ENCODE measurements at regions not wholly inside any gene's neighbourhood (a gene's known extent, or its start where the extent isn't known, plus 50 kb on each side); places are given as distances from the start of the nearest gene placed in this dataset.

- no peak overlapping the region for H3K27ac ChIP-seq (ENCODE audit: extremely low read length, insufficient read depth, low read length)
- 14% methylated on average over 6 of the region's 6 CpGs for WGBS (ENCODE audit: low lambda C conversion rate)
- in situ Hi-C loops (cut with HindIII; ENCODE audit: extremely low pct_ligation_motif_present, low pct_unique_long_range_greater_than_20kb) = no loop called here
- no peak overlapping the region for H2AFZ ChIP-seq (ENCODE audit: low read length)
- FAIRE-seq (no peak), ATAC-seq (no peak), DNase-seq (ENCODE audit: low spot score) (no peak)
- H3K9me3 ChIP-seq (ENCODE audit: low read length) = no peaks in the 10 kb centered on the region
- H4K20me1 ChIP-seq (ENCODE audit: insufficient read depth, low read length) = no peaks in the 10 kb centered on the region
- no TSS peak for BruUV-seq (replicated peaks)
- no peak overlapping the region for H3K9ac ChIP-seq (ENCODE audit: insufficient read depth, low read depth, low read length)
- CTCF ChIA-PET (ENCODE audit: low intra/inter-chr PET ratio, low total read pairs) = no interaction called here
- H3K79me2 ChIP-seq (ENCODE audit: insufficient read depth, low read length) = no peaks in the 10 kb centered on the region
- H3K27me3 ChIP-seq (ENCODE audit: control insufficient read depth in 1 of 2, insufficient read depth in 2 of 2, low read length in 2 of 2) = no peaks in the 10 kb centered on the region
- intact Hi-C loops (cut with micrococcal nuclease; ENCODE audit: unreplicated experiment) = no loop called here
- POLR2A ChIA-PET = no interaction called here
- H3K4me1 ChIP-seq (ENCODE audit: insufficient read depth, low read length) = no peaks in the 10 kb centered on the region
- no peak overlapping the region for H3K4me2 ChIP-seq (ENCODE audit: low read depth, low read length)
- H3K4me3 ChIP-seq (replicated peaks in 1 of 3; ENCODE audit: insufficient read depth in 1 of 3, low read depth in 2 of 3, low read length in 3 of 3) = no peak overlapping the region
- H3K36me3 ChIP-seq (replicated peaks in 1 of 2; ENCODE audit: control insufficient read depth in 1 of 2, insufficient read depth in 2 of 2, low read length in 2 of 2) = no peaks in the 10 kb centered on the region
- TF ChIP-seq TRAFD1 (CRISPR knock-in tag; IDR thresholded peaks at IDR 0.05; ENCODE audit: borderline replicate concordance) (no peak), SP1 (IDR thresholded peaks at IDR 0.05) (no peak), SP1 (CRISPR knock-in tag; IDR thresholded peaks at IDR 0.05) (no peak), DDIT3 (CRISPR knock-in tag; IDR thresholded peaks at IDR 0.05) (no peak), FOXJ3 (CRISPR knock-in tag; IDR thresholded peaks at IDR 0.05; ENCODE audit: borderline replicate concordance) (no peak), ZNF275 (CRISPR knock-in tag; IDR thresholded peaks at IDR 0.05; ENCODE audit: borderline replicate concordance) (no peak), PREB (CRISPR knock-in tag; IDR thresholded peaks at IDR 0.05) (no peak), HNRNPUL1 (IDR thresholded peaks at IDR 0.05; ENCODE audit: low read depth, low read length) (no peak), ZNF446 (CRISPR knock-in tag; IDR thresholded peaks at IDR 0.05) (no peak), ZNF430 (CRISPR knock-in tag; IDR thresholded peaks at IDR 0.05) (no peak), ZNF670 (CRISPR knock-in tag; IDR thresholded peaks at IDR 0.05; ENCODE audit: borderline replicate concordance) (no peak), ZNF367 (CRISPR knock-in tag; IDR thresholded peaks at IDR 0.05; ENCODE audit: borderline replicate concordance) (no peak), SRSF9 (IDR thresholded peaks at IDR 0.05; ENCODE audit: borderline replicate concordance, insufficient read depth, low read depth, low read length, poor library complexity, severe bottlenecking) (no peak), ZBTB33 (CRISPR knock-in tag; IDR thresholded peaks at IDR 0.05) (no peak), THAP8 (CRISPR knock-in tag; IDR thresholded peaks at IDR 0.05; ENCODE audit: borderline replicate concordance) (no peak), ZSCAN30 (CRISPR knock-in tag; IDR thresholded peaks at IDR 0.05) (no peak), NR1H2 (CRISPR knock-in tag; IDR thresholded peaks at IDR 0.05; ENCODE audit: borderline replicate concordance, low read depth) (no peak), IRF1 (CRISPR knock-in tag; IDR thresholded peaks at IDR 0.05; ENCODE audit: low read depth) (no peak)
These were observed 511.3 kb upstream of the WWC1 start for GRCh38 chr5:167780177-167780576.
